Stimulated activated CD4-positive, alpha-beta T cell treated with anti-CD3 and anti-CD28 coated beads, TNF-alpha, amount 100 ng/mL, for 24 hours (primary cell): ENCODE measurements at regions not wholly inside any gene's neighbourhood (a gene's known extent, or its start where the extent isn't known, plus 50 kb on each side); places are given as distances from the start of the nearest gene placed in this dataset.

Source experiments
- DNase-seq, 3 experiments: peaks; one replicate each; pipeline ENCODE4 v3.0.0-alpha.2; 2020; ENCODE audit warnings: low read depth in 3 of 3

DNA sequence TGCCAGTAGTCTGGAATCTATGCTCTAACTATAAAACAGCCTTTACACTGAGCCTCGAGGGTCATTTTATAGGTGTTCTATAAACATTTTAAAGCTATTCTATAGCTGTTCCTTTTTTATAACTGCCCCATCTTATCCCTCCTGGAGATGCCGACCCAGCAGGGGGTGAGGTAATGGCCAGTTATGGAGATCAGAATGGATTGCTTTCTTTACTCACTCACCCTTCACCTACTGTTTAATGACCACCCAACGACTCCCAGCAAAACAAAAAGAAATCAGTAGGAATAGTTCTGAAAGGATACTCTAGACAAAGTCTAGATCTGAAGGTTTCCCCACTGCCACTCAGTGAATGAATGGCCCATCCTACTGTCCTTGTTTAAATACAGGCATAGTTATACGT is 1113.1 kb downstream of the FAT4 start:
- DNase-seq = no peak

DNA sequence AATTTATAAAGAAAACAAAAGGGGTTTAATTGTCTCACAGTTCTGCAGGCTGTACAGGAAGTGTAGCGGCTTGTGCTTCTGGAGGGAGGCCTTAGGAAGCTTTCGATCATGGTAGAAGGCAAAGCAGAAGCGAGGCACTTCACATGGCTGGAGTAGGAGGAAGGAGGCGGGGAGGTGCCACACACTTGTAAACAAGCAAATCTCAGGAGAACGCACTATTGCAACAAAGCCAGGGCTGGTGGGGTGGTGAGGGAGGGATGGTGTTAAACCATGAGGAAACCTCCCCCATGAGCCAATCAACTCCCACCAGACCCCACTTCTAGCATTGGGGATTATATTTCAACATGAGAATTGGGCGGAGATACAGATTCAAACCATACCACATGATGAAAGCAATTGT is 1116.3 kb downstream of the FAT4 start:
- no peak for DNase-seq

- no peak for DNase-seq
These were observed 1120.7 kb downstream of the FAT4 start for GRCh38 chr4:126435491-126435890.

DNA sequence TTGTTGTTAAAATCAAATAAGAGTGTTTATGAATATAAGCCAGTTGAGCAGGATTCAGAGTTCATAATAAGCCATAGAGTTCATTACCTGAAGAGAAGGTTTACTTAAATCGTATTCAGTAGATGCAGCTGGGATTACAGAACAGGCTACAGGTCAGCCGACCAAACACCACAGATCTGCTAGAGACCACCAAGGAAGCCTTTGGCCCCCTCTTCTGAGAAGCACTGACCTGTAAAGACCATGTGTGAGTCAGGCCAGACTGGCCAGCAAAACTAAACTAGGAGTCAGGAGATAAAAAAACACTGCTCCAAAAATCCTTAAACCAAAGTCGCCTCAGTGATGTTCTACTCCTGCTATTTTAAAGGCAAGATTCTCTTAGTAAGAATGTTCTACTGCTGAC is 1125.5 kb downstream of the FAT4 start:
- no peak for DNase-seq

GRCh38 chr4:126441173-126442035 is 1126.6 kb downstream of the FAT4 start:
- no peak for DNase-seq

DNA sequence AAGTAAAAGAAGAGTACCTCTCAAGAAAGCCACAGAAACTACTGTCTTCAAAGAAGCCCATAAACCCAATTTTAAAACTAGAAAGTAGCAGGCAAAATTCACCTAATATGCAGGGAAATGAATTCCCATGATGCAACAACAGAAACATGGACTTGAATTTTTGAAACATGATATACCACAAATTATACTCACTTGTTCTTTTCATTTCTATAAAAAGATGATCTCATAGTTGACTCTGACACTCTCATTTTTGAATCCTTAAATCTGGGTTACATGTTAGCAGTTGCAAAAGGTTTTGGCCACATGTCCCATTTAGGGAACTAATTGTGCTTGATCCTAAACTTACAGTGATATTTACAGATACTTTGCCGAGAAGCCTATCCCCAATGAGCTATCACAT is 1130.8 kb downstream of the FAT4 start:
- no peak for DNase-seq

DNA sequence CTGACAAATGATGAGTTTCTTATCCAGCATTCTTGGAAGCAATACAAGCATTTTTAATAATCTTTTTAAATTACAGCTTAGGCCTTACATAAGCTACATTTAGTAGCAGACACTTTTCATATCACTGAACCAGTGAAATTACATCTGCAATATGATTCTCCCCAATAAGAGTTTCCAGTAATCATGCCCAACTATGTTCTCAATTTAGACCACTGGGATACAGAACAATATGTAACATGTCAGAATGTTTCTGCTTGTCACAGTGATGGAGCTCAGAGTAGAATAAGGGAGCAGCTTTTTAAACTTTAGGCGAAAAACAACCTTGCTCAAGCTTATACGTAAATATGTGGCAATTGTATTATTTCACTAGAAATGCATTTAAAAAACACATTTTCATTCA is 1132.2 kb downstream of the FAT4 start:
- DNase-seq = no peak

DNA sequence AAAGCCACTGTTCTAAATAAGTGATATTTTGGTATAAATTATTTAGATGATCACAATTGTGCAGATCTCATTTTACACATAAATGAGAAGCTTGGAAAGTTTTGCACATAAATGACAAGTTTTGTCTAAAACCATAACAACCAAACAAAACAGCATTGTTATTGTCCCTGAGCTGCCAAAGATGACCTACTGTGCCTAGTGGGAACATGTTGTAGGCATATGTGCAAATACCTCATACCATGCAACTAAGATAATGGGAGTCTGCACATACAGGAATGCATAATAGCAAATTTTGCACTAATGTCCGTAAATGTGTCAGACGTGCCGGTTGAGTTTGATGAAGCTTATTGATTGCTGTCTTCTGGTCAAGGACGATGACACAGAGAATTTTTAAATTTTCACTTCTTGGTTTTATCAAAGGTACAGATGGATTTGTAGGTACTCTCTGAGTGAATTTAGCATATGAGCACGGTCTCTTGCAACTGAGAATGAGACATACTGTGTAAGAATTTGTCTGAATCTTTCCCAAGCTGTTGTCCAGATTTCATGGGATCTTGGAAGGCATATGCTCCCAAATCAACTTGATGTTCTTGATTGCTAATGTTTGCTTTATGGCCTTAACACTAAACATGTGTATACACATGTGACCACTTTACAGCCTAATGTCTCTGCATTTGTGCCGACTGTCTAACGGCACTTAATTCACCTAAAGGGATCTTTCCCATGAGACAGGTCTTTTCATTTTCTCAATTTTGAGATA is 1133.5 kb downstream of the FAT4 start:
- DNase-seq = no peak

DNA sequence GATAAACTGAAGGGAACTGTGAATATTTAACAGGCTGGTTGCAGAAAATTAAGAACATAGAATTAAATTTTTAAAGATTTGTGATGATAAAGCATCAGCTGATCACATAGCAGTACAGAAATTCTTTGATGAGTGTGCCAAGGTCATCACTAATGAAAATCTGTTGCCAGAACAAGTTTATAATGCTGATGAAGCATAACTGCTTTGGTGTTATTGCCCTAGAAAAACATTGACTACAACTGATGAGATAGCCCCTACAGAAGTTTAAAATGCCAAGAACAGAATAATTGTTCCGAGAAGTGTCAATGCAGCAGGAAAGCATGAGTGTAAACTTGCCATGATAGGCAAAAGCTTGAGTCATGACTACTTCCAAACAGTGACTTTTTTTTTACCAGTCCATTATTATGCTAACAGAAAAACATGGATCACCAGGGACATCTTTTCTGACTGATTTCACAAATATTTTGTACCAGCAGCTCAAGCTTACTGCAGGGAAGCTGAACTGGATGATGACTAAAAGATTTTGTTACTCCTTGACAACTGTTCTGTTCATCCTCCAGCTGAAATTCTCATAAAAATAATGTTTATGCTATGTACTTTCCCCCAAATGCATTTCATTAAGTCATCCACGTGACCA is 1136.6 kb downstream of the FAT4 start:
- no peak for DNase-seq

DNA sequence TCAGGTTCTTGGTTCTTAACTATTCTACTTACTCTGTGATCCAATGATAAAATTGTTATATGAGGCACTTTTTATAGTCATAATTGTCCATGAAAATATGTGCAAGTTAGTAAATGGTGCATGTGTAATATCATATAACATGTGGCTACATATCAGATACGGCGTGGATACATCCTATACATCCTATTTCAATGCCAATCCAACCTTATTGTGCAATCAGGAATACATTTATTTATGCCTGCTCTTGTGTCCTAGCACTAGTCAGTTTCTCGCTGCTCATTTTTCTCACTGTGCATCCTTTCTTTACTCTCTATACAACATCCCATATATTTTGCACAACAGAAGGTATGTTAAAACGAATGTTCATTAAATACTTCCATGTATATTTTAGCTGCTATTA is 1141.1 kb downstream of the FAT4 start:
- DNase-seq = no peak

GRCh38 chr4:126458993-126459392 is 1144.2 kb downstream of the FAT4 start:
- DNase-seq = no peak

DNA sequence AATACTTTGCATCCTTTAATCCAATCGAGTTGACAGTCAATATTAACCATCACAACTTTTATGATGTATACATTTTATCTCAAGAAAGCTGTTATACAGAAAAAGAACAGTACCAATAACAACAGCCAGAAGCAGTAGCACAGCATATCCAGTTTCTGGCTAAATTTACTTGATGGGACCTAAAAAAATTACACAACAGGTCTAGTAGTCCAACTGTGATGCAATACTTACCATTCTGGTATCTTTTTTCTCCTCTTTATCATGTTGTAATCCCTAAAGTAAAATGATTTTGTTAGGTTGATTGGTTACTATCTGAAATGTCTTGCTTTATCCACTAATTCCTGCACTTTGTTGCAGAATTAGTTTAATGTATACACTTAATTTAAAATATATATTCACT is 1150.6 kb downstream of the FAT4 start:
- DNase-seq = no peak

DNA sequence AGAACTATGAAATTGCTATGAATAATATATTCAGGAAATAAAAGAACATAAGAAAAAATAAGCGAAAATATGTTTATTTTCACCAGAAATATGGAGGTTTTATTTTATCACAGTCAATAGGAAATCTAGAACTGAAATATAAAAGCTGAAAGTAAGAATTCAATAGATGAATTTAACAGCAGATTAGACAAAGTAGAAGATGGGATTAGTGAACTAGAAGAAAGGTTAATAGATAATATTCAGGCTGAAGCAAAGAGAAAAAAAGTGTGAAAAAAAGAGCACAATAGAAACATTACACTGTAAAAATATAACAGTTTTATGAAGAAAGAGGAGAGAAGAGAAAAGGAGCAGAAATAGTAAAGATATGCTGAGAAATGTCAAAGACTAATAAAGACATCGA is 1152.1 kb downstream of the FAT4 start:
- DNase-seq = no peak

GRCh38 chr4:126468144-126468543 is 1153.4 kb downstream of the FAT4 start:
- DNase-seq = no peak

DNA sequence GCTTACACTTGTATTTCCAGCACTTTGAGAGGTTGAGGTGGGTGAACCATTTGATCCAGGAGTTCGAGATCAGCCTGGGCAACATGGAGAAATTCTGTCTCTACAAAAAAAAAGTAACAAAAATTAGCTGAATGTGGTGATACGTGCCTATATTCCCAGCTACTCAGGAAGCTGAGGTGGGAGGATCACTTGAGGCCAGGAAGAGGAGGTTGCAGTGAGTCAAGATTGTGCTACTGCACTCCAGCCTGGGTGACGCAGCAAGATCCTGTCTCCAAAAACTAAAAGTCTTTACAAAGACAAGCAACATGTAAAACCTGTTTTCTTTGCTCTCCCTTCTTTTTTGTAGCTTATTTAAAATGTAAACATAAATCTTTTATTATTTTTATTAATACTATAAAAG is 1156.1 kb downstream of the FAT4 start:
- no peak for DNase-seq

DNA sequence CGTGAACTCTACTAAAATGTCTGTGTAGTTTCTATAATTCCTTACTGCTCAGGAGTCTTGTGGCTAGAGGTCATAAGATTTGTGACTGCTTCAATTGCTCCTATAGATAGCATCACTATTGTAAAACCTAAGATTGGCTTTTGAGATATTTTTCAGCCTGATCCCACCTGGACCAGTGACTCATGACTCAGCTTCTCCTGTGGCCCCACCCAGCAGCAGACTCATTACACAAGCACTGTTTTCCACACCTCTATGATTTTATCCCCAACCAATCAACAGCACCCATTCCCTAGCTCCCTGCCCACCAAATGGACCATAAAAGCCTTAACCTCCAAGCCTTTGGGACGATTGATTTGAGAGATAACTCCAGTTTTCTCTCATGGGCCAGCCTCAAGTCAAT is 1157.0 kb upstream of the INTU start:
- DNase-seq = no peak

DNA sequence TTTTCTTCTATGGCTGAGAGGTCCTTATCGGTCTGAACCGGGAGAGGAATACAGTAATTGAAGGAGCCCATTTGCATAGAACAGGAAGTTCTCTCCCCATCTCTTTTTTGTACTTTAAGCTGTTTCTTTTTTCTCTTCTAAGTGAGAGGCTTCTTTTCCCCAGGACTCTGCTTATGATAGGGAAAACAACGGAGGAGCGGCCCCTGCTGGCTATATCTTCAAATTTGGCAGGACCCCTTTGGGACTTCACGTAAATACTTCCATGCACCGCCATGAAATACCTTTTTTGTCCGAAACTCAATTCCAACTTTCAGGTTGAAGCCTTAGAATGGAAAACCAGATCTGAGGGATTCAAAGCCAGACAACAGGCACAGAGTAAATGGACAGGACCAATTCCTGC is 1153.0 kb upstream of the INTU start:
- DNase-seq = no peak

GRCh38 chr4:126482311-126482710 is 1150.4 kb upstream of the INTU start:
- no peak for DNase-seq

DNA sequence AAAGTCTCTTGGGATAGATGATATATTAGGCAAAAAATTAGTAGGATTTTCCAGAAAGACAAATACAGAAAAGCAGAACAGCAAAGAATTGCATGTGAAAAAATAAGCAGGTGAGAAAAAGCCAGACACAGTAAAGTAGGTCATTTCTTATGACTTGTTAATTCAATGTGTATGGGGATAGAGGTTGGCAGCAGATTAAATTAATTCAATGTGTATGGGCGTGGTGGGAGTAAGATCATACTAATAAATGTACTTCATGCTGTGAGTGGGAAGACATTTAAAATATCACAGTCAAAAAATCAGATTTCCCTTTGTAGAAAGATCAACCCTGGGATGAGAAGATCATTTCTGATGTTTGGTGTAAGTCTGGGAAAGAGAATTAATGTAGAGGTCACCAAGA is 1146.4 kb upstream of the INTU start:
- DNase-seq = no peak

- DNase-seq = no peak
These were observed 1142.8 kb upstream of the INTU start for GRCh38 chr4:126489826-126490463.

DNA sequence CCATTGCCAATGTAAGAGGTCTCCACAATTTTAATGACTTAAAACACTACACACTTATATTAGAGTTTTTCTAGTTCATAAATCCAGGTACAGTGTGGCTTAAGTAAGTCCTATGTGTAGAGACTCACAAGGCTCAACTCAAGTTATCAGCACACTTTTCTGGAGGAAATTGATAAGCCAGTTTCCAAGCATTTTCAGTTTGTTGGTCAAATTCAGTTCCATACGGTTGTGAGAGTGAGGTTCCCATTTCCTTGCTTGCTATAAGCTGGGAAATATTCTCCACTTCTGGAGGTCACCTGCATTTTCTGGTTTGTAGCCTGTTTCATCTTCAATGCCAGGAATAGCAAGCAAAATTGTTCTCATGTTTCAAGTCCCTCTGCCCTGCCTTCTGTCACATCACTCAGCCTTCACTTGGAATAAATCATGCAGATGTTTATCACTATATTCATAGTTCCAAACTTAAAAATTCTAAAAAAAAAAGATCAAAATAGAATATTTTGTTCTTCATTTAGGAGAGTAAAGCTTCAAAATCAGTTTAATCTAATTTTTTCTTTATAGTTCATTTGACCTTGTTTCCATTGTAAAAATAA is 1137.5 kb upstream of the INTU start:
- DNase-seq = no peak

- no peak for DNase-seq
These were observed 1119.8 kb upstream of the INTU start for GRCh38 chr4:126512979-126513378.
